Superior temporal gyrus (tissue), 1 donor: ENCODE measurements at regions not wholly inside any gene's neighbourhood (a gene's known extent, or its start where the extent isn't known, plus 50 kb on each side); places are given as distances from the start of the nearest gene placed in this dataset.

Experiments
- DNase-seq: peaks from one replicate; pipeline ENCODE4 v3.0.0-alpha.2; 2016; ENCODE audit errors: extremely low spot score

GRCh38 chr2:129780316-129781270, 198.9 kb upstream of the RAB6C start:
- no peak for DNase-seq

GRCh38 chr2:129781749-129782632, 197.5 kb upstream of the RAB6C start:
- DNase-seq = no peak

GRCh38 chr2:129782633-129782990, 196.9 kb upstream of the RAB6C start:
- no peak for DNase-seq

- DNase-seq = no peak
Measured at GRCh38 chr2:129784486-129784885, 195.0 kb upstream of the RAB6C start.

GRCh38 chr2:129791712-129792111, 187.8 kb upstream of the RAB6C start:
- DNase-seq = no peak

GRCh38 chr2:129793431-129793902, 186.0 kb upstream of the RAB6C start:
- no peak for DNase-seq

GRCh38 chr2:129794116-129794515, 185.3 kb upstream of the RAB6C start:
- DNase-seq = no peak

- no peak for DNase-seq
Measured at GRCh38 chr2:129794540-129794939, 184.9 kb upstream of the RAB6C start.

- no peak for DNase-seq
Measured at GRCh38 chr2:129796225-129796624, 183.2 kb upstream of the RAB6C start.

GRCh38 chr2:129796801-129797488, 182.5 kb upstream of the RAB6C start:
- no peak for DNase-seq

GRCh38 chr2:129797489-129798300, 181.8 kb upstream of the RAB6C start:
- DNase-seq = no peak

- no peak for DNase-seq
Measured at GRCh38 chr2:129798301-129798581, 181.2 kb upstream of the RAB6C start.

GRCh38 chr2:129798626-129799025, 180.8 kb upstream of the RAB6C start:
- no peak for DNase-seq

- DNase-seq = no peak
Measured at GRCh38 chr2:129799036-129799958, 180.2 kb upstream of the RAB6C start.

GRCh38 chr2:129800285-129800684, 179.2 kb upstream of the RAB6C start:
- no peak for DNase-seq

- DNase-seq = no peak
Measured at GRCh38 chr2:129800686-129801085, 178.8 kb upstream of the RAB6C start.

GRCh38 chr2:129801575-129801974, 177.9 kb upstream of the RAB6C start:
- DNase-seq = no peak

- DNase-seq = no peak
Measured at GRCh38 chr2:129802290-129802689, 177.2 kb upstream of the RAB6C start.

GRCh38 chr2:129803032-129803431, 176.4 kb upstream of the RAB6C start:
- no peak for DNase-seq

- no peak for DNase-seq
Measured at GRCh38 chr2:129803871-129804270, 175.6 kb upstream of the RAB6C start.
